Body of pancreas (tissue), 4 donors: ENCODE measurements at regions not wholly inside any gene's neighbourhood (a gene's known extent, or its start where the extent isn't known, plus 50 kb on each side); places are given as distances from the start of the nearest gene placed in this dataset.

ENCODE experiments used
- ATAC-seq: fragments of 150-250 bp; one replicate; pipeline ENCODE4 v1.9.1; 2016
- DNase-seq, 4 donors: peaks; one replicate each; pipeline ENCODE4 v3.0.0-alpha.2; 2019
- H3K27ac ChIP-seq, 4 donors: fragments of 200-600 bp; sonication (generic); 1 replicate in 3 of 4; 2 replicates in 1 of 4; pipeline versions ENCODE4 v1.5.1 to v1.6.1; 2016 to 2019; ENCODE audit warnings: mild to moderate bottlenecking in 1 of 4, mixed read lengths in 1 of 4, moderate library complexity in 1 of 4
- H3K27me3 ChIP-seq, 2 donors: fragments of 200-600 bp; sonication (generic); one replicate each; pipeline ENCODE4 v1.6.0; 2016; ENCODE audit warnings: mild to moderate bottlenecking in 1 of 2
- H3K36me3 ChIP-seq, 2 donors: fragments of 200-600 bp; sonication (generic); replicated peaks in 1 of 2; 2 replicates each; pipeline ENCODE4 v1.5.1; 2016; ENCODE audit warnings: low read depth in 2 of 2; ENCODE audit not compliant: insufficient read depth in 1 of 2
- H3K4me1 ChIP-seq: fragments of 200-600 bp; sonication (generic); one replicate; pipeline ENCODE4 v1.6.0; 2016
- H3K4me3 ChIP-seq, 2 donors: fragments of 200-600 bp; sonication (generic); 1 replicate in 1 of 2; 2 replicates in 1 of 2; pipeline ENCODE4 v1.5.1; 2016 to 2019
- H3K9me3 ChIP-seq, 3 donors: fragments of 200-600 bp; sonication (generic); 1 replicate in 2 of 3; 2 replicates in 1 of 3; pipeline ENCODE4 v1.5.1; 2016
- POLR2A ChIP-seq, 3 donors: fragments of 450-650 bp; IDR thresholded peaks; one replicate each; pipeline ENCODE4 v1.6.1; 2016; ENCODE audit warnings: antibody characterized with exemption in 3 of 3, mild to moderate bottlenecking in 2 of 3
- WGBS, 2 donors: methylation state at CpG; one replicate each; pipeline ENCODE4 v1.1.5; 2017; 5-methylcytosine and 5-hydroxymethylcytosine counted together
- intact Hi-C: fragments of 100-400 bp; cut with DNase I; formaldehyde crosslinking; loops from one replicate; pipeline ENCODE4 v1.15.1; 2023
- TF ChIP-seq, protein P1 (sequence below), 7 experiments: fragments of 450-650 bp in 4 of 7; fragments of 200-600 bp in 3 of 7; sonication (generic) in 3 of 7; IDR thresholded peaks; one replicate each; pipeline ENCODE4 v1.5.1; 2016 to 2019; ENCODE audit warnings: antibody characterized with exemption in 7 of 7

DNA sequence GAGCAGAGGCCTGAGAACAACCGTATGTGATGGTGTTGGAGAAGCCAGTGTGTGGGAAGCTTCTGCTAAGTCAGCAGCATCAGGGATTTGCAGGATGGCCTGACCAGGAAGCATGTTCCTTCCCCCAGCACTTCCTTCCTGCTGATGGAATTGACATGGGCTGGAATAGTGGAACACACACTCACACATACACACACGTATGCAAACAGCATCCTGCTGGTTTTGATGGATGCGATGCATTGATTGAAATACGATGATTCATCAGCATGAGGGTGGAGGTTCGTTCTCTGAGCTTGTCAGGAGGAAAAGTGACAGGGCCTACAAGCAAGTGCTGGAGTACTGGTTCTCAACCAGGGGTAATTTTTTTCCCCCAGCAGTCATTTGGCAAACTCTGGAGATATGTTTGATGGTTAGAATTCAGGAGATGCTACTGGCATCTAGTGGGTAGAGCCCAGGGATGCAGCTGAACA is 229.1 kb downstream of the NFATC2 start:
- H3K9me3 ChIP-seq: no peaks in the 10 kb centered on the region
- no peak for TF ChIP-seq POLR2A (IDR thresholded peaks at IDR 0.05)
- TF ChIP-seq, protein P1, sequence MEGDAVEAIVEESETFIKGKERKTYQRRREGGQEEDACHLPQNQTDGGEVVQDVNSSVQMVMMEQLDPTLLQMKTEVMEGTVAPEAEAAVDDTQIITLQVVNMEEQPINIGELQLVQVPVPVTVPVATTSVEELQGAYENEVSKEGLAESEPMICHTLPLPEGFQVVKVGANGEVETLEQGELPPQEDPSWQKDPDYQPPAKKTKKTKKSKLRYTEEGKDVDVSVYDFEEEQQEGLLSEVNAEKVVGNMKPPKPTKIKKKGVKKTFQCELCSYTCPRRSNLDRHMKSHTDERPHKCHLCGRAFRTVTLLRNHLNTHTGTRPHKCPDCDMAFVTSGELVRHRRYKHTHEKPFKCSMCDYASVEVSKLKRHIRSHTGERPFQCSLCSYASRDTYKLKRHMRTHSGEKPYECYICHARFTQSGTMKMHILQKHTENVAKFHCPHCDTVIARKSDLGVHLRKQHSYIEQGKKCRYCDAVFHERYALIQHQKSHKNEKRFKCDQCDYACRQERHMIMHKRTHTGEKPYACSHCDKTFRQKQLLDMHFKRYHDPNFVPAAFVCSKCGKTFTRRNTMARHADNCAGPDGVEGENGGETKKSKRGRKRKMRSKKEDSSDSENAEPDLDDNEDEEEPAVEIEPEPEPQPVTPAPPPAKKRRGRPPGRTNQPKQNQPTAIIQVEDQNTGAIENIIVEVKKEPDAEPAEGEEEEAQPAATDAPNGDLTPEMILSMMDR (IDR thresholded peaks at IDR 0.05): no peak
- H3K36me3 ChIP-seq: no peaks in the 10 kb centered on the region
- H3K27me3 ChIP-seq: no peaks in the 10 kb centered on the region
- peaks cover 4% of the 10 kb centered on the region for H3K4me1 ChIP-seq
- DNase-seq: no peak
- no peak for ATAC-seq
- 65 to 74% methylated on average over 5 of the region's 5 CpGs for WGBS, 2 donors
- intact Hi-C loops: no loop called here
- no peak overlapping the region for H3K4me3 ChIP-seq
- no peak overlapping the region for H3K27ac ChIP-seq

DNA sequence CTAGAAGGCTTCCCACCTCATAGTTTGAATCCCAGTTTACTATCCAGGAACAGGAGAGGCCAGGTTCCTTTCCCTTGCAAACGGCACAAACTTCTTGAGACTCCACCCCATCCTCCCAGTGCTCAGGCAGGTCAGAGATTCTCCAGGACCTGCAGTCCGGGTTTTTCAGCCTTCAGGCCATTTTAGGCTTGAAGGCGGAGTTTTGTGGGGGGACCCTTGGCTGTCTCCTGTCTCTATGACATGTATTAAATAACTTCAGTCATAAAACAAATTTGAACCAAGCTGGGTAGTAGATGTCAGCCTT is 230.1 kb downstream of the NFATC2 start:
- no peak for ATAC-seq

DNA sequence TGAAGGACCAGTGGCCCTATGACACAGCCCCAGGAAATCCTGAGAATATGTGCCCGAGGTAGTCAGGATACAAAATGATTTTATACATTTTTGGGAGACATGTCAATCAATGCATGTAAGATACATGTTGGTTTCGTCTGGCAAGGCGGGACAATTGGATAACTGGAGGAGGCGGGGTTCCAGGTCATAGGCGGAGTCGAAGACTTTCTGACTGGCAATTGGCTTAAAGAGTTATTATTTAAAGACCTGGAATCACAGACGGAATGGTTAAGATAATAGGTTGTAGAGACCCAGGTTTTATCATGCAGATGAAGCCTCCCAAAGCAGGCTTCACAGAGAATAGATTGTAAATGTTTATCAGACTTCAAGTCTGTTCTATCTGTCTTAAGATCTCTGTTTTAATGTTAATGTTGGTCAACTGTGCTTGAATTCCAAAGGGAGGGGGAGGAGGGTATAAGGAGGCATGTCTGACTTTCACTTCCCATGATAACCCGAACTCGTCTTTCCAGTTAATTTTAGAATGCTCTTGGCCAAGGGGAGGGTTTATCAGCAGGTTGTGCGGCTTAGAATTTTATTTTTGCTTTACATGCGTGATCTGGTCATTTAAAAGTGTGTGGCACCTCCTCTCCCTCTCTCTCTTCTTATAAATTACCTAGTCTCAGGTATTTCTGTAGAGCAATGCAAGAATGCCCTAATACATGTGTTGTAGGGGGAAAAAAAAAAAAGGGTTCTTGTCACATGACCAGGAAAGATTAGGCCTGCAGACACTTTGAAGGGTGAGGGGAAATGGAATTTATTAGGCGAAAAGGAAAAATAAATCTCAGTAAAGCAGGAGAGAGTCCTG is 230.7 kb downstream of the NFATC2 start:
- ATAC-seq (peak; percentile 59), DNase-seq (no peak)
- WGBS, 2 donors: 43 to 45% methylated on average over 12 of the region's 12 CpGs

More for the DNA sequence above, 230.1 kb downstream of the NFATC2 start:
- H3K36me3 ChIP-seq: no peaks in the 10 kb centered on the region
- H3K9me3 ChIP-seq: no peaks in the 10 kb centered on the region
- TF ChIP-seq POLR2A (IDR thresholded peaks at IDR 0.05): no peak
- TF ChIP-seq, protein P1 (IDR thresholded peaks at IDR 0.05): no peak
- peaks cover 4% of the 10 kb centered on the region for H3K4me1 ChIP-seq
- 39 to 67% methylated on average over 2 to 3 of the region's 3 CpGs for WGBS, 2 donors
- intact Hi-C loops: no loop called here
- DNase-seq: no peak
- peak overlapping the region in 1 of 4 donors; percentile 14 for H3K27ac ChIP-seq
- H3K4me3 ChIP-seq: no peak overlapping the region
- no peaks in the 10 kb centered on the region for H3K27me3 ChIP-seq

DNA sequence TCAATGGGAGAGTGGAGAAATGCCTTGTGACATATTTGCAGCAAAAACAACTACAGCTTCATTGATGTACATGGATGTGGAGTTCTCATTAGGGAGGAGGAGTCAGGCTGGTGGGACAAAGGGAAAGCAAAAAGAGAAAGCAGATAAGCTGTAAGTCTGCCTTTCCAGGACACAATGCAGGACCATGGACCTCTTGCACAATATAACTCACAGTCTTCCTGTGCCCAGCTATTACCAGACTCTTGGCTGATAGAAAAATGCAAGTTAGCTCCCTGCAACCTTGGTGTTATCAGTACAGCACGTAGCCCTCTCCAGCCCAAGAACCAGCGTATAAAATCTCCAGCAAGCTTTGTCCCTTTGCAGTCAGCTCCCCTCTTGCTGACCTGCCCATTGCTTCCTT is 232.3 kb downstream of the NFATC2 start:
- DNase-seq (no peak), ATAC-seq (no peak)
- no peak overlapping the region for H3K27ac ChIP-seq
- no peak for TF ChIP-seq POLR2A (IDR thresholded peaks at IDR 0.05)
- TF ChIP-seq, protein P1 (IDR thresholded peaks at IDR 0.05): no peak
- no peak overlapping the region for H3K4me3 ChIP-seq
- H3K9me3 ChIP-seq: no peaks in the 10 kb centered on the region
- peaks cover 10% of the 10 kb centered on the region for H3K4me1 ChIP-seq
- H3K27me3 ChIP-seq: no peaks in the 10 kb centered on the region
- H3K36me3 ChIP-seq: no peaks in the 10 kb centered on the region
- WGBS, 2 donors: 52 to 57% methylated on average over 2 of the region's 2 CpGs
- intact Hi-C loops: no loop called here

More for the DNA sequence above, 230.7 kb downstream of the NFATC2 start:
- Histone ChIP-seq H3K4me1 (peaks cover 6% of the 10 kb centered on the region), H3K36me3 (no peaks in the 10 kb centered on the region), H3K27ac (peak overlapping the region in 2 of 4 donors; percentile 14 to 36), H3K9me3 (no peaks in the 10 kb centered on the region), H3K4me3 (no peak overlapping the region), H3K27me3 (no peaks in the 10 kb centered on the region)
- intact Hi-C loops: no loop called here
- no peak for TF ChIP-seq POLR2A (IDR thresholded peaks at IDR 0.05)
- TF ChIP-seq, protein P1 (IDR thresholded peaks at IDR 0.05): no peak

DNA sequence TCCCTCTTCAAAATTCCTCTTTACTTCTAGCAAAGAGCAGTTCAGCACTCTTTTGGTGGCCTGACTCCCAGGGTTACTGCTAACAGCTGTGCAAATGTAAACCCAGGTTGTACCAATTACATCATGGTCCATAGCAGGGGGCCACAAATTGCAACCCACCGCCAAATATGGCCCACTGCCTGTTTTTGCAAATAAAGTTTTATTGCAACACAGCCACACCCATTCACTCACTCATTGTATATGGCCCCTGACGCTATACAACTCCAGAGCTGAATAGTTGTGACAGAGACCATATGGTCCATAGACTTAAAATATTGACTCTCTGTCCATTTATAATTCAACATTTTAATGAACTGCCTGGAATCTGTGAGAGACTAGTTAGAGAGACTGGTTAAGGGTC is 233.4 kb downstream of the NFATC2 start:
- H3K36me3 ChIP-seq: no peaks in the 10 kb centered on the region
- ATAC-seq: no peak
- no peak for TF ChIP-seq POLR2A (IDR thresholded peaks at IDR 0.05)
- TF ChIP-seq, protein P1 (IDR thresholded peaks at IDR 0.05): no peak
- H3K4me3 ChIP-seq: no peak overlapping the region
- H3K27ac ChIP-seq: no peak overlapping the region
- no peak for DNase-seq
- WGBS, 2 donors: 67 to 95% methylated on average over 2 of the region's 2 CpGs
- no peaks in the 10 kb centered on the region for H3K27me3 ChIP-seq
- peaks cover 10% of the 10 kb centered on the region for H3K4me1 ChIP-seq
- intact Hi-C loops: loop anchor here (5.0 kb wide), 1 partner anchor 317 kb away; no protein-coding TSS in a partner anchor
- H3K9me3 ChIP-seq: no peaks in the 10 kb centered on the region
